ENCODE measurements at regions not wholly inside any gene's neighbourhood (a gene's known extent, or its start where the extent isn't known, plus 50 kb on each side); places are given as distances from the start of the nearest gene placed in this dataset.

DNA sequence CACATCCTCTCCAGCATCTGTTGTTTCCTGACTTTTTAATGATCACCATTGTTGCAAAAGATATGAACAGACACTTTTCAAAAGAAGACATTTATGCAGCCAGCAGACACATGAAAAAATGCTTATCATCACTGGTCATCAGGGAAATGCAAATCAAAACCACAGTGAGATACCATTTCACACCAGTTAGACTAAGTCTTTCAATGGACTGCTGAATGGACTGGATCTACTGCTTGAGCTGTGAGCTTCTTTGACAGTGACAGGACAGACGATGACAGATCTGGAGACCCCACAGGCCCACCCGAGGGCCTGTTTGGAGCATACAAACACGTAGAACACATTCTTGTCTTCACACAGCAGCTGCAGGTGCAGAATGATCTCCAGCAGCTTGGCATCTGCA lies 266.1 kb upstream of the RIOK2 start:
- H3K27ac ChIP-seq (ENCODE audit: low read depth, low read length) = no peak overlapping the region
- no peaks in the 10 kb centered on the region for H3K79me2 ChIP-seq (ENCODE audit: control insufficient read depth in 1 of 2, insufficient read depth in 2 of 2, low read length in 2 of 2)
- no peak overlapping the region for H2BK5ac ChIP-seq (ENCODE audit: low read depth, low read length)
- no peaks in the 10 kb centered on the region for H3K36me3 ChIP-seq (ENCODE audit: control insufficient read depth in 2 of 4, insufficient read depth in 4 of 4, low read length in 3 of 4)
- H3K4me3 ChIP-seq (ENCODE audit: extremely low read depth in 1 of 4, insufficient read depth in 2 of 4, low read depth in 3 of 4, low read length in 4 of 4) = no peak overlapping the region
- no peaks in the 10 kb centered on the region for H3K27me3 ChIP-seq (replicated peaks in 1 of 4; ENCODE audit: control insufficient read depth in 3 of 4, extremely low read depth in 1 of 4, insufficient read depth in 3 of 4, low read length in 3 of 4)
- no peak overlapping the region for H3K9ac ChIP-seq (replicated peaks in 1 of 4; ENCODE audit: extremely low read depth in 1 of 4, low read depth in 3 of 4, low read length in 3 of 4)
- POLR2A ChIA-PET (ENCODE audit: partially characterized antibody) = no interaction called here
- H3K14ac ChIP-seq (ENCODE audit: insufficient read length) = no peak overlapping the region
- no peak overlapping the region for H2BK20ac ChIP-seq (ENCODE audit: low read length)
- no peaks in the 10 kb centered on the region for H3K79me1 ChIP-seq (ENCODE audit: low read depth, low read length)
- H3K23me2 ChIP-seq (ENCODE audit: low read depth, low read length) = no peaks in the 10 kb centered on the region
- no peak overlapping the region for H3K4me2 ChIP-seq (ENCODE audit: insufficient read depth in 1 of 2, low read depth in 2 of 2, low read length in 2 of 2)
- H2AFZ ChIP-seq (ENCODE audit: low read length) = no peak overlapping the region
- no peak overlapping the region for H3K18ac ChIP-seq (ENCODE audit: extremely low read depth, low read length)
- H2BK12ac ChIP-seq (ENCODE audit: low read depth, low read length) = no peak overlapping the region
- no peak overlapping the region for H2BK15ac ChIP-seq (ENCODE audit: low read length)
- H4K91ac ChIP-seq (replicated peaks; ENCODE audit: insufficient read length, low read length) = no peak overlapping the region
- H3K23ac ChIP-seq (ENCODE audit: insufficient read length) = no peak overlapping the region
- H4K20me1 ChIP-seq (replicated peaks in 1 of 2; ENCODE audit: control insufficient read depth in 1 of 2, insufficient read depth in 2 of 2, low read length in 2 of 2) = no peaks in the 10 kb centered on the region
- H2BK120ac ChIP-seq (replicated peaks; ENCODE audit: low read depth, low read length) = no peak overlapping the region
- 84% methylated on average over 3 of the region's 3 CpGs; no CpG with 5 or more reads in 1 of the 2 experiments for WGBS, 2 experiments (ENCODE audit: extremely low coverage in 1 of 2, insufficient coverage in 1 of 2, insufficient read length in 1 of 2, insufficient replicate concordance in 2 of 2, low coverage in 1 of 2, low lambda C conversion rate in 2 of 2, missing lambda C conversion rate in 1 of 2)
- DNase-seq (ENCODE audit: low read depth in 1 of 2, low spot score in 2 of 2) (no peak), FAIRE-seq (no peak)
- no peak overlapping the region for H4K5ac ChIP-seq (ENCODE audit: insufficient read length, low read depth, low read length)
- H4K8ac ChIP-seq (ENCODE audit: extremely low read depth, insufficient read depth, low read length) = no peak overlapping the region
- CTCF ChIA-PET (ENCODE audit: partially characterized antibody) = no interaction called here
- no peak overlapping the region for H2AK5ac ChIP-seq (ENCODE audit: low read depth, low read length)
- H3K4ac ChIP-seq (replicated peaks; ENCODE audit: insufficient read length, low read depth, low read length) = no peak overlapping the region
- H3K9me3 ChIP-seq (ENCODE audit: insufficient read depth in 2 of 2, low read depth in 1 of 2, low read length in 1 of 2) = no peaks in the 10 kb centered on the region
- H3K56ac ChIP-seq (replicated peaks; ENCODE audit: insufficient read length, low read depth, low read length) = no peak overlapping the region
- peaks cover 0 to 2% (median 0%) of the 10 kb centered on the region in 4 experiments; a peak in 1 of 7 replicates for H3K4me1 ChIP-seq (replicated peaks in 1 of 4; ENCODE audit: control insufficient read depth in 3 of 4, insufficient read depth in 4 of 4, low read length in 3 of 4)
- TF ChIP-seq BCL11A (IDR thresholded peaks at IDR 0.05; ENCODE audit: low read depth in 2 of 2, low read length in 2 of 2) (no peak), SUZ12 (IDR thresholded peaks at IDR 0.05; ENCODE audit: low read length) (no peak), JUND (IDR thresholded peaks at IDR 0.05; ENCODE audit: low read length) (no peak), HDAC2 (IDR thresholded peaks at IDR 0.05; ENCODE audit: borderline replicate concordance in 1 of 2, low read depth in 2 of 2, low read length in 2 of 2) (no peak), JUN (IDR thresholded peaks at IDR 0.05; ENCODE audit: low read depth, low read length) (no peak), POLR2A (IDR thresholded peaks at IDR 0.05; ENCODE audit: control extremely low read depth in 1 of 2, low read depth in 2 of 2, low read length in 2 of 2) (no peak), RAD21 (IDR thresholded peaks at IDR 0.05 in 1 of 2, conservative IDR thresholded peaks at IDR 0.05 in 1 of 2; ENCODE audit: low read depth in 2 of 2, low read length in 2 of 2) (no peak)

Data from H1 (cell line).